ENCODE measurements at regions not wholly inside any gene's neighbourhood (a gene's known extent, or its start where the extent isn't known, plus 50 kb on each side); places are given as distances from the start of the nearest gene placed in this dataset.

GRCh38 chr7:12847001-12847400, 159.6 kb downstream of the ARL4A start (continued):
- no peak for TF ChIP-seq RELA (IDR thresholded peaks at IDR 0.05; ENCODE audit: borderline replicate concordance, partially characterized antibody)
- no peak for TF ChIP-seq ZZZ3 (IDR thresholded peaks at IDR 0.05; ENCODE audit: control insufficient read depth, insufficient read length, low read depth)
- TF ChIP-seq, protein P1, sequence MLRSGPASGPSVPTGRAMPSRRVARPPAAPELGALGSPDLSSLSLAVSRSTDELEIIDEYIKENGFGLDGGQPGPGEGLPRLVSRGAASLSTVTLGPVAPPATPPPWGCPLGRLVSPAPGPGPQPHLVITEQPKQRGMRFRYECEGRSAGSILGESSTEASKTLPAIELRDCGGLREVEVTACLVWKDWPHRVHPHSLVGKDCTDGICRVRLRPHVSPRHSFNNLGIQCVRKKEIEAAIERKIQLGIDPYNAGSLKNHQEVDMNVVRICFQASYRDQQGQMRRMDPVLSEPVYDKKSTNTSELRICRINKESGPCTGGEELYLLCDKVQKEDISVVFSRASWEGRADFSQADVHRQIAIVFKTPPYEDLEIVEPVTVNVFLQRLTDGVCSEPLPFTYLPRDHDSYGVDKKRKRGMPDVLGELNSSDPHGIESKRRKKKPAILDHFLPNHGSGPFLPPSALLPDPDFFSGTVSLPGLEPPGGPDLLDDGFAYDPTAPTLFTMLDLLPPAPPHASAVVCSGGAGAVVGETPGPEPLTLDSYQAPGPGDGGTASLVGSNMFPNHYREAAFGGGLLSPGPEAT (IDR thresholded peaks at IDR 0.05; ENCODE audit: low read depth), result no peak

DNA sequence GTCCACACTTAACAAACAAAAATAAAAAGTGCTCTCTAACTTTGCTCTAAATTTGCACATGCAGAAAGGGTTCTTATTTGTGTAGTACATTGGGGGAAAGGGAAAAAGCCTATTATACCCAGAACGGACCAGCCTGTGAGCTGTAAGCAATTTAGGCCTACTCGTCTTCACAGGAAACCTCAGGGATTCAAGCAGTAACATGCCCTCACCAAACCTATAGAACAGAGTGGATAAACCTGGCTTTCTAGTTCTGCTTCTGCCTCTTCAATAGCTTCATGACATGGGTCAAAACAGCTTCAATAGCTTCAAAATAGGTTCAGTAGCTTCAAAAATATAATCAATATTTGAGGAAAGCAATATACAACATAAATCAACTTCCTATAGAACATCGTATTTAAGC, 163.7 kb downstream of the ARL4A start:
- DNase-seq (ENCODE audit: low read depth, low spot score) (no peak), ATAC-seq (no peak), FAIRE-seq (no peak)
- no TSS peak for BruUV-seq (replicated peaks)
- TF ChIP-seq RCOR1 (conservative IDR thresholded peaks at IDR 0.05; ENCODE audit: low read depth, low read length), result no peak
- TF ChIP-seq ZBED1 (IDR thresholded peaks at IDR 0.05; ENCODE audit: borderline replicate concordance), result no peak
- TF ChIP-seq TCF3 (IDR thresholded peaks at IDR 0.05; ENCODE audit: borderline replicate concordance, insufficient read depth, low read depth, low read length), result no peak
- TF ChIP-seq, protein P2, sequence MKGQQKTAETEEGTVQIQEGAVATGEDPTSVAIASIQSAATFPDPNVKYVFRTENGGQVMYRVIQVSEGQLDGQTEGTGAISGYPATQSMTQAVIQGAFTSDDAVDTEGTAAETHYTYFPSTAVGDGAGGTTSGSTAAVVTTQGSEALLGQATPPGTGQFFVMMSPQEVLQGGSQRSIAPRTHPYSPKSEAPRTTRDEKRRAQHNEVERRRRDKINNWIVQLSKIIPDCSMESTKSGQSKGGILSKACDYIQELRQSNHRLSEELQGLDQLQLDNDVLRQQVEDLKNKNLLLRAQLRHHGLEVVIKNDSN (IDR thresholded peaks at IDR 0.05; ENCODE audit: borderline replicate concordance, extremely low read length, insufficient read depth, low read depth, low read length), result no peak
- no peak for TF ChIP-seq HDAC6 (IDR thresholded peaks at IDR 0.05; ENCODE audit: unreplicated experiment)
- no peak for TF ChIP-seq BCL3 (IDR thresholded peaks at IDR 0.05; ENCODE audit: borderline replicate concordance, insufficient read depth, low read depth, low read length, poor library complexity, severe bottlenecking)
- Histone ChIP-seq H3K79me2 (ENCODE audit: control insufficient read depth, insufficient read depth, low read length) (no peaks in the 10 kb centered on the region), H4K20me1 (ENCODE audit: control insufficient read depth, insufficient read depth) (no peaks in the 10 kb centered on the region), H3K4me3 (no peak overlapping the region), H3K9ac (ENCODE audit: control insufficient read depth, insufficient read depth, low read length) (no peak overlapping the region), H2AFZ (ENCODE audit: control insufficient read depth, low read depth, low read length) (no peak overlapping the region), H3K4me2 (ENCODE audit: control insufficient read depth, insufficient read depth) (no peak overlapping the region), H3K9me3 (replicated peaks; ENCODE audit: control insufficient read depth, insufficient read depth, low read length) (no peaks in the 10 kb centered on the region; the same call in 2 of the 3 replicates), H3K36me3 (ENCODE audit: control insufficient read depth in 2 of 2, insufficient read depth in 2 of 2, low read length in 1 of 2) (no peaks in the 10 kb centered on the region), H3K27ac (ENCODE audit: control insufficient read depth, insufficient read depth) (no peak overlapping the region), H3K27me3 (replicated peaks in 1 of 2; ENCODE audit: control insufficient read depth in 2 of 2, insufficient read depth in 2 of 2, low read length in 1 of 2) (no peaks in the 10 kb centered on the region; a peak in 1 of 4 replicates), H3K4me1 (ENCODE audit: control insufficient read depth, insufficient read depth, low read length) (no peaks in the 10 kb centered on the region)
- in situ Hi-C loops (cut with MboI), result no loop called here
- 2% methylated on average over 3 of the region's 3 CpGs for WGBS (ENCODE audit: insufficient coverage, insufficient replicate concordance, low lambda C conversion rate, missing lambda C conversion rate)
- ChIA-PET RAD21 (ENCODE audit: unreplicated experiment) (no interaction called here), SMC1A (ENCODE audit: uncharacterized antibody, unreplicated experiment) (interaction anchor here (1.0 to 1.8 kb wide), 3 partner anchors 8 to 642 kb away, joined by 3 to 5 read pairs (median 3); no protein-coding TSS in a partner anchor), POLR2A (no interaction called here), CTCF (interaction anchor here (0.6 to 1.8 kb wide), 2 partner anchors 23 to 283 kb away, joined by 3 to 6 read pairs; no protein-coding TSS in a partner anchor)
- intact Hi-C loops (cut with micrococcal nuclease; ENCODE audit: unreplicated experiment), result no loop called here

Measured in GM12878 (cell line).